HepG2 (cell line): ENCODE measurements at regions not wholly inside any gene's neighbourhood (a gene's known extent, or its start where the extent isn't known, plus 50 kb on each side); places are given as distances from the start of the nearest gene placed in this dataset.
"Not testable (repeated sequence)": the region's sequence is repeated elsewhere in the genome, so short reads cannot be mapped to it uniquely, and the experiment has no call there.

Experiments used
- ATAC-seq: fragments of 200-7000 bp; cut with Tn5 transposase; 3 replicates; pipeline ENCODE4 v1.9.1; 2020; ENCODE audit warnings: mild to moderate bottlenecking, moderate library complexity
- BruUV-seq: library from RNA; stranded (reverse); fragments of 400-500 nt; replicated peaks from 2 replicates; lab custom pipeline; 2021; lab: Mats Ljungman, UMichigan
- CTCF ChIA-PET: fragments of 300-600 bp; formaldehyde crosslinking; extraction: SDS; loops from one replicate; lab custom pipeline; 2021; ENCODE audit warnings: low total read pairs, inconsistent platforms, low intra/inter-chr PET ratio; lab: Yijun Ruan, JAX
- POLR2A ChIA-PET: fragments of 350-600 bp; sonication (Branson Sonifier 250); formaldehyde crosslinking; loops from one replicate; lab custom pipeline; 2020; ENCODE audit warnings: antibody characterized with exemption, inconsistent platforms; lab: Yijun Ruan, JAX
- DNase-seq: peaks from one replicate; pipeline ENCODE4 v3.0.0-alpha.2; 2015; ENCODE audit warnings: low spot score
- FAIRE-seq: peaks from 3 replicates; lab custom pipeline; 2011; peaks lifted over from hg19 to GRCh38; lab: Jason Lieb, UNC
- H2AFZ ChIP-seq: one replicate; pipeline ENCODE4 v1.6.1; 2011; ENCODE audit warnings: low read length, inconsistent platforms
- H3K27ac ChIP-seq: fragments of 300-600 bp; 3 replicates; pipeline ENCODE4 v1.8.0; 2011; ENCODE audit warnings: mixed run types, mild to moderate bottlenecking, mixed read lengths, low read length, inconsistent platforms; ENCODE audit not compliant: insufficient read depth; ENCODE audit errors: extremely low read length
- H3K27me3 ChIP-seq, 2 experiments: fragments of 200-600 bp in 1 of 2; 2 replicates in 1 of 2; 3 replicates in 1 of 2; pipeline versions ENCODE4 v1.6.0 to v1.8.0; 2011; ENCODE audit warnings: low read length in 2 of 2, mild to moderate bottlenecking in 2 of 2, moderate library complexity in 2 of 2, inconsistent platforms in 1 of 2; ENCODE audit not compliant: insufficient read depth in 2 of 2, control insufficient read depth in 1 of 2
- H3K36me3 ChIP-seq, 2 experiments: fragments of 200-600 bp in 1 of 2; replicated peaks in 1 of 2; 2 replicates in 1 of 2; 3 replicates in 1 of 2; pipeline versions ENCODE4 v1.5.1 to v1.8.0; 2011; ENCODE audit warnings: low read length in 2 of 2, inconsistent platforms in 1 of 2; ENCODE audit not compliant: insufficient read depth in 2 of 2, control insufficient read depth in 1 of 2
- H3K4me1 ChIP-seq: 2 replicates; pipeline ENCODE4 v1.5.1; 2012; ENCODE audit warnings: low read length, inconsistent platforms; ENCODE audit not compliant: insufficient read depth
- H3K4me2 ChIP-seq: 2 replicates; pipeline ENCODE4 v1.6.0; 2011; ENCODE audit warnings: low read depth, low read length, inconsistent platforms
- H3K4me3 ChIP-seq, 3 experiments: fragments of 200-600 bp in 1 of 3; sonication (generic), shearing (Covaris generic) in 1 of 3; replicated peaks in 1 of 3; 2 replicates each; pipeline ENCODE4 v1.5.1; 2011 to 2016; ENCODE audit warnings: low read length in 3 of 3, inconsistent platforms in 2 of 3, low read depth in 2 of 3, mild to moderate bottlenecking in 2 of 3, control low read depth in 1 of 3, mixed read lengths in 1 of 3; ENCODE audit not compliant: insufficient read depth in 1 of 3
- H3K79me2 ChIP-seq: one replicate; pipeline ENCODE4 v1.6.1; 2011; ENCODE audit warnings: low read length, inconsistent platforms; ENCODE audit not compliant: insufficient read depth
- H3K9ac ChIP-seq: 2 replicates; pipeline ENCODE4 v1.6.0; 2011; ENCODE audit warnings: mild to moderate bottlenecking, low read depth, low read length, inconsistent platforms; ENCODE audit not compliant: insufficient read depth
- H3K9me3 ChIP-seq: 2 replicates; pipeline ENCODE4 v1.5.1; 2012; ENCODE audit warnings: mild to moderate bottlenecking, low read length
- H4K20me1 ChIP-seq: 2 replicates; pipeline ENCODE4 v1.6.0; 2011; ENCODE audit warnings: inconsistent platforms, mild to moderate bottlenecking, low read length, moderate library complexity; ENCODE audit not compliant: insufficient read depth
- DNMT3B ChIP-seq: conservative IDR thresholded peaks from 2 replicates; pipeline ENCODE4 v1.6.1; 2016; ENCODE audit warnings: missing biosample characterization, control low read depth
- FOXP1 ChIP-seq, 2 experiments: fragments of 450-650 bp in 1 of 2; IDR thresholded peaks; 2 replicates each; pipeline ENCODE4 v1.6.1; 2017 to 2018; ENCODE audit warnings: antibody characterized with exemption in 1 of 2
- HNRNPH1 ChIP-seq: fragments of 200-400 bp; formaldehyde crosslinking; optimal IDR thresholded peaks from 2 replicates; pipeline ENCODE3; 2017; ENCODE audit warnings: mild to moderate bottlenecking, low read depth, low read length
- KLF12 ChIP-seq: sonication (generic); formaldehyde crosslinking; IDR thresholded peaks from 2 replicates; pipeline ENCODE4 v1.4.0; 2020; ENCODE audit warnings: missing genetic modification reagents, borderline replicate concordance
- LCORL ChIP-seq, 2 experiments: fragments of 450-650 bp in 1 of 2; sonication (generic) in 1 of 2; formaldehyde crosslinking in 1 of 2; IDR thresholded peaks; 2 replicates each; pipeline versions ENCODE4 v1.5.0 to v1.6.1; 2017 to 2020; ENCODE audit warnings: antibody characterized with exemption in 1 of 2, missing genetic modification reagents in 1 of 2
- ZBTB42 ChIP-seq: sonication (generic); formaldehyde crosslinking; IDR thresholded peaks from 2 replicates; pipeline ENCODE4 v1.5.0; 2020; ENCODE audit warnings: mild to moderate bottlenecking, missing genetic modification reagents
- ZNF563 ChIP-seq: sonication (generic); formaldehyde crosslinking; IDR thresholded peaks from 2 replicates; pipeline ENCODE4 v1.8.0; 2022; ENCODE audit warnings: mild to moderate bottlenecking, moderate library complexity, missing genetic modification reagents
- WGBS: methylation state at CpG from one replicate; pipeline ENCODE4 v1.1.6; 2017; ENCODE audit warnings: low lambda C conversion rate; 5-methylcytosine and 5-hydroxymethylcytosine counted together
- in situ Hi-C: cut with HindIII; loops from 2 replicates; pipeline ENCODE4 v1.10.0; 2017; ENCODE audit warnings: low pct_unique_long_range_greater_than_20kb; ENCODE audit not compliant: extremely low pct_ligation_motif_present
- intact Hi-C: fragments of 100-400 bp; cut with micrococcal nuclease; formaldehyde crosslinking; loops from one replicate; pipeline ENCODE4 v1.10.0; 2022; ENCODE audit not compliant: unreplicated experiment
- TF ChIP-seq, protein P1 (sequence below): sonication (generic); formaldehyde crosslinking; IDR thresholded peaks from 2 replicates; pipeline ENCODE4 v1.4.0; 2020; ENCODE audit warnings: missing genetic modification reagents; ENCODE audit errors: not compliant biosample characterization
- TF ChIP-seq, protein P2 (sequence below): sonication (generic); formaldehyde crosslinking; IDR thresholded peaks from 2 replicates; pipeline ENCODE4 v1.8.0; 2022; ENCODE audit warnings: mild to moderate bottlenecking, missing genetic modification reagents, moderate library complexity
- TF ChIP-seq, protein P3 (sequence below): sonication (generic); formaldehyde crosslinking; IDR thresholded peaks from 2 replicates; pipeline ENCODE4 v1.4.0; 2020; ENCODE audit warnings: missing genetic modification reagents, borderline replicate concordance

DNA sequence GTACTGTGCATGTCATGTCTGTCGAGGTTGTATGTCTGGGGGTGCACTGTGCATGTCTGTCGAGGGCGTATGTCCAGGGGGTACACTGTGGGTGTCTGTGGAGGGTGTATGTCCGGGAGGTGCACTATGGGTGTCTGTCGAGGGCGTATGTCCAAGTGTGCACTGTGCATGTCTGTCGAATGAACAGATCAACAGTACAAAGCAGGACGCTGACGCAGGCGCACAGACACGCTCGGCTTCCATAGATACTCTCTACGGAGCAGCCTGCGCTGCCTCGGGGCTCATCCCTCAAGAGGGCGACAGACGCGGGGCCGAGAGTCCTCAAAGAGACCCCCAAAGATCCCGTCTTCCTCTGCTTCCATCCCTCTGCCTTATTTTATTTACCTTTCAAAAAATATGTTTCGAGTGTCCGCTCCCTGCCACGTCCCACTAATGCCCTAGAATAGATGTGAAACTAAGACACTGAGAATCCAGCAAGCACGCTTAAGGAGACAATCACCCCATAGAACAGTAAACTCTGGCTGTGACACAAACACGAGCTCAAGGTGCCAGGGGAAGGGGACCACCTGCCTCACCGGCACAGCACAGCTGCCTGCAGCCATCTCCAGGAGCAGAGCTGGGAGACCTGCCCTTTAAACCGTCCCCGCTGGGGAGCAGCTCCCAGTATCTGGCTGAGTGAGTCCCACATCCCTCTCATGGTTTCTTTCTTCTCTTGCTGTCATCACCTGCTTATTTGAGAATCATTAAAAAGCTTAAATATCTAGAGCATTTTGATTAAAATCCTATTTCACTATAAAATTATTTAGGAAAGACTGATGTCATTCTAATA is 250.5 kb upstream of the MYT1L start (continued):
- TF ChIP-seq, protein P1, sequence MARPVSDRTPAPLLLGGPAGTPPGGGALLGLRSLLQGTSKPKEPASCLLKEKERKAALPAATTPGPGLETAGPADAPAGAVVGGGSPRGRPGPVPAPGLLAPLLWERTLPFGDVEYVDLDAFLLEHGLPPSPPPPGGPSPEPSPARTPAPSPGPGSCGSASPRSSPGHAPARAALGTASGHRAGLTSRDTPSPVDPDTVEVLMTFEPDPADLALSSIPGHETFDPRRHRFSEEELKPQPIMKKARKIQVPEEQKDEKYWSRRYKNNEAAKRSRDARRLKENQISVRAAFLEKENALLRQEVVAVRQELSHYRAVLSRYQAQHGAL (CRISPR knock-in tag), result no peak
- no peak for TF ChIP-seq HNRNPH1
- TF ChIP-seq KLF12, result no peak
- TF ChIP-seq ZBTB42 (CRISPR knock-in tag), result no peak
- TF ChIP-seq, protein P2, sequence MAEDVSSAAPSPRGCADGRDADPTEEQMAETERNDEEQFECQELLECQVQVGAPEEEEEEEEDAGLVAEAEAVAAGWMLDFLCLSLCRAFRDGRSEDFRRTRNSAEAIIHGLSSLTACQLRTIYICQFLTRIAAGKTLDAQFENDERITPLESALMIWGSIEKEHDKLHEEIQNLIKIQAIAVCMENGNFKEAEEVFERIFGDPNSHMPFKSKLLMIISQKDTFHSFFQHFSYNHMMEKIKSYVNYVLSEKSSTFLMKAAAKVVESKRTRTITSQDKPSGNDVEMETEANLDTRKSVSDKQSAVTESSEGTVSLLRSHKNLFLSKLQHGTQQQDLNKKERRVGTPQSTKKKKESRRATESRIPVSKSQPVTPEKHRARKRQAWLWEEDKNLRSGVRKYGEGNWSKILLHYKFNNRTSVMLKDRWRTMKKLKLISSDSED, result no peak
- TF ChIP-seq LCORL (IDR thresholded peaks at IDR 0.05), result no peak
- no peak for TF ChIP-seq LCORL (CRISPR knock-in tag; IDR thresholded peaks at IDR 0.05)
- TF ChIP-seq FOXP1 (IDR thresholded peaks at IDR 0.05), result no peak
- TF ChIP-seq FOXP1 (CRISPR knock-in tag; IDR thresholded peaks at IDR 0.05), result no peak
- no peak for TF ChIP-seq DNMT3B (CRISPR knock-in tag)
- no peak for TF ChIP-seq ZNF563 (CRISPR knock-in tag)
- TF ChIP-seq, protein P3, sequence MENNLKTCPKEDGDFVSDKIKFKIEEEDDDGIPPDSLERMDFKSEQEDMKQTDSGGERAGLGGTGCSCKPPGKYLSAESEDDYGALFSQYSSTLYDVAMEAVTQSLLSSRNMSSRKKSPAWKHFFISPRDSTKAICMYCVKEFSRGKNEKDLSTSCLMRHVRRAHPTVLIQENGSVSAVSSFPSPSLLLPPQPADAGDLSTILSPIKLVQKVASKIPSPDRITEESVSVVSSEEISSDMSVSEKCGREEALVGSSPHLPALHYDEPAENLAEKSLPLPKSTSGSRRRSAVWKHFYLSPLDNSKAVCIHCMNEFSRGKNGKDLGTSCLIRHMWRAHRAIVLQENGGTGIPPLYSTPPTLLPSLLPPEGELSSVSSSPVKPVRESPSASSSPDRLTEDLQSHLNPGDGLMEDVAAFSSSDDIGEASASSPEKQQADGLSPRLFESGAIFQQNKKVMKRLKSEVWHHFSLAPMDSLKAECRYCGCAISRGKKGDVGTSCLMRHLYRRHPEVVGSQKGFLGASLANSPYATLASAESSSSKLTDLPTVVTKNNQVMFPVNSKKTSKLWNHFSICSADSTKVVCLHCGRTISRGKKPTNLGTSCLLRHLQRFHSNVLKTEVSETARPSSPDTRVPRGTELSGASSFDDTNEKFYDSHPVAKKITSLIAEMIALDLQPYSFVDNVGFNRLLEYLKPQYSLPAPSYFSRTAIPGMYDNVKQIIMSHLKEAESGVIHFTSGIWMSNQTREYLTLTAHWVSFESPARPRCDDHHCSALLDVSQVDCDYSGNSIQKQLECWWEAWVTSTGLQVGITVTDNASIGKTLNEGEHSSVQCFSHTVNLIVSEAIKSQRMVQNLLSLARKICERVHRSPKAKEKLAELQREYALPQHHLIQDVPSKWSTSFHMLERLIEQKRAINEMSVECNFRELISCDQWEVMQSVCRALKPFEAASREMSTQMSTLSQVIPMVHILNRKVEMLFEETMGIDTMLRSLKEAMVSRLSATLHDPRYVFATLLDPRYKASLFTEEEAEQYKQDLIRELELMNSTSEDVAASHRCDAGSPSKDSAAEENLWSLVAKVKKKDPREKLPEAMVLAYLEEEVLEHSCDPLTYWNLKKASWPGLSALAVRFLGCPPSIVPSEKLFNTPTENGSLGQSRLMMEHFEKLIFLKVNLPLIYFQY (CRISPR knock-in tag), result no peak

DNA sequence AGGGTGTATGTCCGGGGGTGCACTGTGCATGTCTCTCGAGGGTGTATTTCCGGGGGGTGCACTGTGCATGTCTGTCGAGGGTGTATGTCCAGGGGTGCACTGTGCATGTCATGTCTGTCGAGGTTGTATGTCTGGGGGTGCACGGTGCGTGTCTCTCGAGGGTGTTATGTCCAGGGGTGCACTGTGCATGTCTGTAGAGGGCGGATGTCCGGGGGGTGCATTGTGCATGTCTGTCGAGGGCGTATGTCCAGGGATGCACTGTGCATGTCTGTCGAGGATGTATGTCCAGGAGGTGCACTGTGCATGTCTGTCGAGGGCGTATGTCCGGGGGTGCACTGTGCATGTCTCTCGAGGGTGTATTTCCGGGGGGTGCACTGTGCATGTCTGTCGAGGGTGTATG is 249.8 kb upstream of the MYT1L start:
- not testable (repeated sequence) for FAIRE-seq
- 33% methylated on average over 18 of the region's 19 CpGs for WGBS

More for the DNA sequence above, 249.8 kb upstream of the MYT1L start:
- H3K4me2 ChIP-seq, POLR2A ChIA-PET, CTCF ChIA-PET, DNase-seq, H3K4me3 ChIP-seq, H3K9me3 ChIP-seq, in situ Hi-C loops, H4K20me1 ChIP-seq, H3K36me3 ChIP-seq, ATAC-seq, H3K4me1 ChIP-seq, H3K27ac ChIP-seq, intact Hi-C loops, BruUV-seq, H3K9ac ChIP-seq, H3K79me2 ChIP-seq, H2AFZ ChIP-seq: not testable (repeated sequence)
- H3K27me3 ChIP-seq, result peaks cover 0 to 29% of the 10 kb centered on the region in 2 experiments; a peak in 2 of 5 replicates
